Activated naive CD4-positive, alpha-beta T cell treated with anti-CD3 and anti-CD28 coated beads, Interleukin-2, amount 50 U/mL, for 72 hours (primary cell): ENCODE measurements at regions not wholly inside any gene's neighbourhood (a gene's known extent, or its start where the extent isn't known, plus 50 kb on each side); places are given as distances from the start of the nearest gene placed in this dataset.

ENCODE experiments used
- ATAC-seq, 2 donors: fragments of 150-1000 bp; cut with Tn5 transposase; 2 replicates each; pipeline ENCODE4 v1.10.0; 2021; ENCODE audit warnings: mild to moderate bottlenecking in 2 of 2, moderate library complexity in 2 of 2
- DNase-seq, 2 donors: peaks; one replicate each; pipeline ENCODE4 v3.0.0; 2021 to 2022; ENCODE audit warnings: low spot score in 2 of 2
- H3K27ac Mint-ChIP-seq, 2 donors: one replicate each; pipeline ENCODE4 v1.8.0; 2022; ENCODE audit warnings: mild to moderate bottlenecking in 2 of 2, mixed read lengths in 2 of 2
- H3K36me3 Mint-ChIP-seq, 2 donors: one replicate each; pipeline ENCODE4 v1.8.0; 2022; ENCODE audit warnings: mixed read lengths in 2 of 2
- H3K9me3 Mint-ChIP-seq, 2 donors: one replicate each; pipeline ENCODE4 v1.8.0; 2022; ENCODE audit warnings: mixed read lengths in 2 of 2

DNA sequence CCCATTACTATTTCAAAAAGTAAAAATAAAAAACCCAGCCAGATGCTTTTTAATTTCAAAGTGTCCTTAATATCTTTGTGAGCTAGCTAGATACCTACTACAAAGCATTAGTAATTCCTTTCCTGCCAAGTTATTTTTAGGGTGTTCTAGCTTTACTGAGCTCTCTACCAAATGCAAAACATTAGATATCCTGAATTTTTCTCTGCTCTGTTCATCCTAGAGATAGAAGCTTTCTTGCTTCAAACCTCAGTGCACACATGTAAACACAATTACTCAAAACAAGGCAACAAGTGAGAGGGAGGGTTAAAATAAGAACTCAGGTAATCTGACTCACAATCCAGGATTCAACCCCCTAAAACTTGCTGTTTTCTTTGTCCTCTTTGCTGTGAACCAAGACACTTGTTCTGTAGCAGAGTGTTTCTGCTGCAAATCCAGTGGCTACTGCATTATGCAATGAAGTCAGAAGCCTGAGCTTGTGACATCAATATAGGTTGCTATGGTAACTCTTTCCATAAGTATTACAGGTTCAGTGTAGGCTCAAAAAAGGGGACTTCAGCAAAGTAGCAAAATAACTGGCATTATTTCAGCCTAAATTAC lies 72.6 kb upstream of the STXBP5 start:
- DNase-seq: no peak
- no peak overlapping the region for H3K27ac Mint-ChIP-seq
- no peaks in the 10 kb centered on the region for H3K9me3 Mint-ChIP-seq
- H3K36me3 Mint-ChIP-seq: no peaks in the 10 kb centered on the region
- ATAC-seq: no peak

DNA sequence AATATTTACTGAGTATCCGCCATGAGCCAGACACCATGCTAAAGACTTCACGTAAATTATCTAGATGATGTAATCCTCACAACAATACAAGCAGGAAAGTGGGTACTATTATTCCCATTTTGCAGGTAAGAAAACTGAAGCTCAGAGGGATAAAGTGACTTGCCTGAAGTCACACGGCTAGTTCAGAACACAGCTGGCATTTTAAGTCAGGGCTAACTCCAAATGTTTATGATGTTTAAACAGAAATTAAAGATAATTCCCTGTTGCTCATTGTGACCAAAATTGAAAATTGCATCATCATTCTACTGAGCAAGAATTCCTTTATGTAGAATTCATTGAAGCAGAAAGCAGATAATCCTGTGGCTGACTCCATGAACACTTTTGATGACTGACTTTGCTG lies 71.3 kb upstream of the STXBP5 start:
- Mint-ChIP-seq H3K36me3 (no peaks in the 10 kb centered on the region), H3K27ac (no peak overlapping the region), H3K9me3 (no peaks in the 10 kb centered on the region)
- no peak for DNase-seq
- no peak for ATAC-seq

DNA sequence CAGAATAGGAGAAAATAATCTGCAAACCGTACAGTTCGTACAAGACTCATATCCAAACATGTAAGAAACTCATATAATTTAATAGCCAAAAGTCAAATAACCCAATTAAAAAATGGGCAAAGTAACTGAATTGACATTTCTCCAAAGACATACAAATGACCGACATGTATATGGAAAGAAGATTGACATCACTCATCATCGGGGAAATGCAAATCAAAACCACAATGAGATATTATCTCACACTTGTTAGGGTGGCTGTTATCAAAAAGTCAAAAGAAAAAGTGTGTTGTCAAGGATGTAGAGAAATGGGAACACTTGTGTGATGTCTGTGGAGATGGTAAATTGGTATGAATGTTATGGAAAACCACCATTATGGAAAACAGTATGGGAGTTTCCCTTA lies 70.5 kb upstream of the STXBP5 start:
- DNase-seq: no peak
- Mint-ChIP-seq H3K27ac (no peak overlapping the region), H3K36me3 (no peaks in the 10 kb centered on the region), H3K9me3 (no peaks in the 10 kb centered on the region)
- no peak for ATAC-seq

DNA sequence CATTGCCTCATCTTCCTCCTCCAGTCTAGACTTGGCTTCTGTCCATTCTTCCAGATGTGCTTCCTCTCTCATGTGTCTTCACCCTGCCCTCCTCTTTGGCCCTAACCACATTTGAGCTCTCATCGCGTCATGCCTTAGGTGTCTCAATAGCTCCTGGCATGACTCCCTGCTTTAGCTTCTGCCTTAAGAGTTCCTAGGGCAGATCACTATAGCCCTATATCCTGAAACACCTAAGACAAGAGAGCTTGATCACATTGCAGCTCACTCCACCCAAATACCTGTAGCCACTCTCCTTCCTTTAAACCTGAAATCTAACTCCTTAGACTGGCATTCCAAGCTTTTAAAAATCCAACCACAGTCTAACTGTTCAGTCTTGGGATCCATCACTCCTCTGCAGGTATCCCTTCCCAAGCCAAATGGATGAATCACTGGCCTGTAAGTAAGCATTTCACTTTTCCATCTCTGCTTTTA lies 69.0 kb upstream of the STXBP5 start:
- Mint-ChIP-seq H3K36me3 (no peaks in the 10 kb centered on the region), H3K27ac (no peak overlapping the region), H3K9me3 (no peaks in the 10 kb centered on the region)
- DNase-seq (no peak), ATAC-seq (no peak)

DNA sequence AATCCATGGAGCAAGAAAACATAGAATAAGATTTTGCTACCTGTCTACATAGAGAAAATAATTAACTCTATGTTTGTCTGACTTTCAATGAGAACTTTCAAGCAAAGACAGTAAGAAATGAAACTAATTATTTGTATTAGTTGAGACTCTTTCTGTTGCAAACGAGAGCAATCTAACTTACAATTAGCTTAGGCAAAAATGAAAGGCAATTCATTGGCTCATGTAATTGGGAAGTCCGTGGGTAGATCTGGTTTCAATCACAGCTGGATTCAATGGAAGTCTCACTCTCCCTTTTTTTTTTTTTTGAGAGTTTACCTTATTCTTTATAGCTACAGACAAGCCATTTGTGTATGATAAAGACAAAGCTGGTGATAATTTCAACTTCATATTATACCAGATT lies 68.2 kb upstream of the STXBP5 start:
- DNase-seq (no peak), ATAC-seq (no peak)
- Mint-ChIP-seq H3K36me3 (no peaks in the 10 kb centered on the region), H3K9me3 (no peaks in the 10 kb centered on the region), H3K27ac (no peak overlapping the region)

DNA sequence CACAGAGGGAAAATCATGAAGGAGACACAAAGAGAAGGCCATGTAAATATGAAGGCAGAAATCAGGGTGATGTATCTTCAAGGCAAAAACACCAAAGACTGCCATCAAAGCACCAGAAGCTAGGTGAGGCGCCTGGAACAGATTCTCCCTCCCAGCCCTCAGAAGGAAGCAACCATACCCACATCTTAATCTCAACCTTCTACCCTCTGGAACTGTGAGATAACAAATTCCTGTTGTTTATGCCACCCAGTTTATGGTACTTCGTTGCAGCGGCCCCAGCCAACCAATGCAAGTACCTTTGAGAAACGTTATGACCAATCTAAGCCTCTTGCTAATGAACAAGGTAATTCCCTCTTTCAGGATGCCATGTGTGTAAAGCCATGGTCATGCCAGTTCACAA lies 66.2 kb upstream of the STXBP5 start:
- H3K9me3 Mint-ChIP-seq: no peaks in the 10 kb centered on the region
- no peak for ATAC-seq
- DNase-seq: no peak
- no peaks in the 10 kb centered on the region for H3K36me3 Mint-ChIP-seq
- H3K27ac Mint-ChIP-seq: no peak overlapping the region

DNA sequence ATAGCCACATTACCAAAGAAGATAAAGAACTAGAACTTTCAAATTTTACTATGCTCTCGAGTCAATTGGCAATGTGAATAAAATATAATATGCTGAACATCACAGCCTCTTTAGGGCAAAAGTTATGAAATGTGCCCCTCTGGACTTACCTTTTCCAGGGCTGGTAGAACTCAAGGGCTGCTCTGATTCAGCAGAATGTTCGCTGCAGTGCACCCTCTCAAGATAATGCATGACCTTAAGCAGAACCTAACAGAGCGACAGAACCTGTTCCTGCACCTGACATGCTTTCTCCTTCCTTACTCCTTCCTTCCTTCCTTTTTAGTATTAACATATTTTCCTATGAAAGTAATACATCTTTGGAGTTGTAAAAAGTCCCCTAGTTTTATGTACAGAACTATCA lies 65.4 kb upstream of the STXBP5 start:
- DNase-seq (no peak), ATAC-seq (no peak)
- Mint-ChIP-seq H3K9me3 (no peaks in the 10 kb centered on the region), H3K27ac (no peak overlapping the region), H3K36me3 (no peaks in the 10 kb centered on the region)

DNA sequence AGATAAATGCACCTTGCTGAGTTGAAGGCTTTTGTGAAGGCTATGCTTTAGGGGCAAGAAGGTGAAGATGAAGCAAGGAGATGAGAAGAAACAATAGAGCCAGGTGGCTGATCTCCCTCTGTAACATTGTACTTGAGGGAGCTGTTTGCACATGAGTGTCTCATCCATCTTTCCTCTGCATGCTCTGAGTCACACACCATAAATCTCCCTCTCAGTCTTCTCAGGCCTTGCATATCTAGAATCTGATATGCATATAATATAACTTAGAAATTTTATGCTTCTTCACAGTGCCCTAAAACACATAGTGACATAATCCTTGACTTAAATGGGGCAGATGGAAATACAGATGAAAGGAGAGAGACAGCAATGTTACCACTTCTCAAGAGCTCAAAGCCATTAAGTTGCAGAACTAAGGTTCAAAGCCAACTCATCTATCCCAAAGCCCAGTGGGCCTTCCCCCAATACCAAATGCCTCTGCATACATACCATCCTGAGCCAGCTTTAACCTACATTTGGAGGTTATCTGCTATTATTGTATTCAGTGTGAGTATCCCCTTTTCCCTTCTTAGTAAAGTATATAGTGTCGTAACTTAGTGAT lies 62.4 kb upstream of the STXBP5 start:
- ATAC-seq: no peak
- H3K9me3 Mint-ChIP-seq: no peaks in the 10 kb centered on the region
- no peaks in the 10 kb centered on the region for H3K36me3 Mint-ChIP-seq
- H3K27ac Mint-ChIP-seq: no peak overlapping the region
- DNase-seq: no peak

DNA sequence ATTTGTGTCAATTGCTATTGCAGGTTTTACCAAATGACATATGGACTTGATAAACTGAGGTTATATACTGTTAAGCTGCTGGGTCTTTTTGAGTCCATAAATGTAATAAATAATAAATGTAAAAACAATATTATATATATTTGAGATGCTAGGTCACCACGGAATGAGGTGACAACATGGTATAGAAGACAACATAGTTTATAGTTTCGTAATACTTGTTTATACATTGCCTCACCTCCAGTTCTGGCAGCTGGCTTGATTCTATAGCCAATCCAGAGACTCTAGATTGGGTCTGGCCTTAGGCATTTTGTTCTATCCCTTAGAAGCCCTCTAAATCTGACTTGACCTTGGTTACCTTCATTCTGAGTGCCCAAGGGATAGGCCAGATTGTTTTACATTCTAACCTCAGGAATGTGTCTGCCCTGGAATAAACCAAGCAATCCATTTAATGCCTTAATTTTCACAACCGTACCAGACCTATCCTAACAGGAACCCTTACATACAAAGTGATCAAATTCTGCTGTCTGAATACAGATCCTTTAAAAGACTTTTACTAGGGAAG lies 61.5 kb upstream of the STXBP5 start:
- Mint-ChIP-seq H3K36me3 (no peaks in the 10 kb centered on the region), H3K9me3 (no peaks in the 10 kb centered on the region), H3K27ac (no peak overlapping the region)
- DNase-seq (no peak), ATAC-seq (no peak)

DNA sequence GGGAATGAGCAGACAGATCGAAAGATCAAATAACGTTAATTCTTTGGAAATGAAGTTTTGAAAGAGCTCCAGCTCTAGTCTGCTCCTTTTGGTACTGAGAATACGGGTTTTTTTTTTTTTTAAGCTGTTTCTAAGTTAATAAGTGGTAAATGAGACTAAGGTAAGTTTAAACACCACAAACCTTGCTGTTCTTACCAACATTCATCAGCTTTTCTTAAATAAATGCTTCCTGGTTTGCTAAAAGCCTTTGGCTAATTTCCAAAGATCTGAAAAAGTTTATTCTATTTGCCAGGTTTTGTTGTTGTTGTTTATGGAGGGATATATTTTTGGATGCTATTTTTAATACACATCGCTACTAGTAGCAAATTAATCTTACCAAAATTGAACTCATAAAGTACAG lies 55.1 kb upstream of the STXBP5 start:
- Mint-ChIP-seq H3K36me3 (peaks cover 0 to 6% of the 10 kb centered on the region in 2 donors), H3K27ac (no peak overlapping the region), H3K9me3 (no peaks in the 10 kb centered on the region)
- no peak for DNase-seq
- ATAC-seq: no peak

DNA sequence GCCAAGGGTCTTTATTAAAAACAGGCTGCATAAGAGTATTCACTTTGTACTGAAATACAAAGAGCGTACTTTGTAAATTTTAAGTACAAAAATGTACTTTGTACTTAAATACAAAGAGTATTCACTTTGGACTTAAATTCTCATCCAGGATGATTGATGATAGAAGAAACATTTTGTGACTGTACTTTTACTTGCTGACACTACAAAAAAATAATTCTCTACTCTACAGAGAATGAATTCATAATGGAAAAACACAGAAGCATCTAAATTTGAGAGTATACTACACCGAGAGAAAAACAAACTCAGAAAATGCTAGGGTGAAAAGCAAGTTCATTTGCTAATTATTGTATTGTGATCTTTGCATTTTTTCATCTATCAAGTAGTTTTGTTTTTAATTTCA lies 54.4 kb upstream of the STXBP5 start:
- Mint-ChIP-seq H3K9me3 (no peaks in the 10 kb centered on the region), H3K36me3 (peaks cover 0 to 6% of the 10 kb centered on the region in 2 donors), H3K27ac (no peak overlapping the region)
- ATAC-seq (no peak), DNase-seq (no peak)

DNA sequence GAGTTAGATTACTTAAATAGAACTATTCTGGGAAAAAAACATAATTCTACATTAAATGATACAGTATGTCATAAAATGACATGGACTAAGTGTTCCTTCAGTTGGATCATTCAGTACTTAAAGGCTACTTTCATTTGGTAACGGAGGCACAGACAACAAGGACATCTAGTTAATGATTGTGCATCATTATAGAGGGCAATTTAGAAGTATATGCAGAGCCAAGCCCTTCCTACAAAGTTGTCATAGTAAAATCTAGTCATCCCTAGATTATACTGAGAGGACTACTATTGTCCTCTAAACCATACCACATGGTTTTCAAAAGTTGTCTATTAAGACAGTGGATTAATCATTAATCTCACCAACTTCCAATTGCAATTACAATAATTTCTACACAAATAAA lies 53.9 kb upstream of the STXBP5 start:
- ATAC-seq (no peak), DNase-seq (no peak)
- Mint-ChIP-seq H3K36me3 (peaks cover 0 to 6% of the 10 kb centered on the region in 2 donors), H3K9me3 (no peaks in the 10 kb centered on the region), H3K27ac (no peak overlapping the region)
